Prostate gland (tissue), 2 donors: ENCODE measurements at regions not wholly inside any gene's neighbourhood (a gene's known extent, or its start where the extent isn't known, plus 50 kb on each side); places are given as distances from the start of the nearest gene placed in this dataset.

ENCODE experiments used
- DNase-seq: peaks from one replicate; pipeline ENCODE4 v3.0.0-alpha.2; 2019; ENCODE audit warnings: low spot score
- H3K27ac ChIP-seq, 2 donors: fragments of 200-600 bp; sonication (generic); 2 replicates each; pipeline ENCODE4 v1.5.1; 2017 to 2019
- H3K27me3 ChIP-seq: fragments of 200-600 bp; sonication (generic); replicated peaks from 2 replicates; pipeline ENCODE4 v1.5.1; 2019; ENCODE audit not compliant: insufficient read depth
- H3K36me3 ChIP-seq, 2 donors: fragments of 200-600 bp; sonication (generic); 1 replicate in 1 of 2; 2 replicates in 1 of 2; pipeline versions ENCODE4 v1.5.1 to v1.8.1; 2017 to 2019
- H3K4me1 ChIP-seq: fragments of 200-600 bp; sonication (generic); replicated peaks from 2 replicates; pipeline ENCODE4 v1.5.1; 2019
- H3K4me3 ChIP-seq, 2 donors: fragments of 200-600 bp; sonication (generic); 2 replicates each; pipeline ENCODE4 v1.5.1; 2017 to 2019
- H3K9me3 ChIP-seq: fragments of 200-600 bp; sonication (generic); 2 replicates; pipeline ENCODE4 v1.5.1; 2017
- CTCF ChIP-seq, 4 experiments: fragments of 200-600 bp in 2 of 4; fragments of 450-650 bp in 2 of 4; sonication (generic) in 2 of 4; IDR thresholded peaks; 1 replicate in 3 of 4; 2 replicates in 1 of 4; pipeline ENCODE4 v1.5.1; 2016 to 2019; ENCODE audit warnings: antibody characterized with exemption in 4 of 4, mild to moderate bottlenecking in 2 of 4, moderate library complexity in 2 of 4
- POLR2A ChIP-seq: fragments of 450-650 bp; IDR thresholded peaks from one replicate; pipeline ENCODE4 v1.6.1; 2016; ENCODE audit warnings: antibody characterized with exemption, mild to moderate bottlenecking
- POLR2AphosphoS5 ChIP-seq: sonication (generic); formaldehyde crosslinking; IDR thresholded peaks from one replicate; pipeline ENCODE4 v1.6.1; 2017; ENCODE audit warnings: antibody characterized with exemption
- WGBS: methylation state at CpG from one replicate; pipeline ENCODE4 v1.1.5; 2018; 5-methylcytosine and 5-hydroxymethylcytosine counted together
- intact Hi-C: fragments of 100-400 bp; cut with DNase I; formaldehyde crosslinking; loops from one replicate; pipeline ENCODE4 v1.14.2; 2022

GRCh38 chr10:3662775-3663174, 122.2 kb downstream of the KLF6 start:
- H3K9me3 ChIP-seq: no peaks in the 10 kb centered on the region
- H3K4me3 ChIP-seq: no peak overlapping the region
- H3K36me3 ChIP-seq: no peaks in the 10 kb centered on the region
- H3K4me1 ChIP-seq: no peaks in the 10 kb centered on the region
- no peaks in the 10 kb centered on the region for H3K27me3 ChIP-seq
- TF ChIP-seq POLR2A (no peak), POLR2AphosphoS5 (no peak), CTCF (IDR thresholded peaks at IDR 0.05) (no peak)
- no peak for DNase-seq
- 100% methylated on average over 2 of the region's 2 CpGs for WGBS
- intact Hi-C loops: no loop called here
- no peak overlapping the region for H3K27ac ChIP-seq

- no peak for DNase-seq
- WGBS: 97% methylated on average over 3 of the region's 3 CpGs
- TF ChIP-seq POLR2AphosphoS5: no peak
- no peak for TF ChIP-seq CTCF (IDR thresholded peaks at IDR 0.05)
- no peak for TF ChIP-seq POLR2A
- H3K27ac ChIP-seq: no peak overlapping the region
- H3K27me3 ChIP-seq: no peaks in the 10 kb centered on the region
- intact Hi-C loops: no loop called here
- H3K9me3 ChIP-seq: no peaks in the 10 kb centered on the region
- no peaks in the 10 kb centered on the region for H3K36me3 ChIP-seq
- H3K4me1 ChIP-seq: no peaks in the 10 kb centered on the region
- H3K4me3 ChIP-seq: no peak overlapping the region
Measured at GRCh38 chr10:3661271-3661670, 123.7 kb downstream of the KLF6 start.

GRCh38 chr10:3660753-3661152, 124.3 kb downstream of the KLF6 start:
- Histone ChIP-seq H3K27ac (no peak overlapping the region), H3K4me3 (no peak overlapping the region), H3K36me3 (no peaks in the 10 kb centered on the region), H3K27me3 (no peaks in the 10 kb centered on the region), H3K4me1 (no peaks in the 10 kb centered on the region), H3K9me3 (no peaks in the 10 kb centered on the region)
- intact Hi-C loops: no loop called here
- 89% methylated on average over 6 of the region's 7 CpGs for WGBS
- TF ChIP-seq CTCF (IDR thresholded peaks at IDR 0.05): no peak
- TF ChIP-seq POLR2AphosphoS5: no peak
- TF ChIP-seq POLR2A: no peak
- DNase-seq: no peak

- no peaks in the 10 kb centered on the region for H3K27me3 ChIP-seq
- TF ChIP-seq POLR2AphosphoS5 (no peak), POLR2A (no peak), CTCF (IDR thresholded peaks at IDR 0.05) (no peak)
- H3K4me1 ChIP-seq: no peaks in the 10 kb centered on the region
- H3K36me3 ChIP-seq: no peaks in the 10 kb centered on the region
- DNase-seq: no peak
- no peak overlapping the region for H3K27ac ChIP-seq
- 81% methylated on average over 13 of the region's 13 CpGs for WGBS
- no peak overlapping the region for H3K4me3 ChIP-seq
- intact Hi-C loops: no loop called here
- H3K9me3 ChIP-seq: no peaks in the 10 kb centered on the region
Measured at GRCh38 chr10:3659203-3659917, 125.6 kb downstream of the KLF6 start.

GRCh38 chr10:3658766-3659165, 126.2 kb downstream of the KLF6 start:
- intact Hi-C loops: no loop called here
- Histone ChIP-seq H3K27me3 (no peaks in the 10 kb centered on the region), H3K36me3 (no peaks in the 10 kb centered on the region), H3K4me1 (no peaks in the 10 kb centered on the region), H3K4me3 (no peak overlapping the region), H3K27ac (no peak overlapping the region), H3K9me3 (no peaks in the 10 kb centered on the region)
- 34% methylated on average over 4 of the region's 4 CpGs for WGBS
- no peak for TF ChIP-seq CTCF (IDR thresholded peaks at IDR 0.05)
- TF ChIP-seq POLR2AphosphoS5: no peak
- TF ChIP-seq POLR2A: no peak
- DNase-seq: no peak
